IPS DF 6.9 (cell line): ENCODE measurements at regions not wholly inside any gene's neighbourhood (a gene's known extent, or its start where the extent isn't known, plus 50 kb on each side); places are given as distances from the start of the nearest gene placed in this dataset.

Experiments used
- DNase-seq: peaks from one replicate; pipeline ENCODE4 v3.0.0-alpha.2; 2013; ENCODE audit warnings: low read depth, low spot score
- H3K27ac ChIP-seq: one replicate; pipeline ENCODE4 v1.5.1; 2013; ENCODE audit warnings: low read length, control low read depth
- H3K27me3 ChIP-seq: 2 replicates; pipeline ENCODE4 v1.6.1; 2013; ENCODE audit warnings: mild to moderate bottlenecking, low read length; ENCODE audit not compliant: control insufficient read depth, insufficient read depth
- H3K36me3 ChIP-seq: 2 replicates; pipeline ENCODE4 v1.6.1; 2013; ENCODE audit warnings: low read length; ENCODE audit not compliant: control insufficient read depth, insufficient read depth
- H3K4me1 ChIP-seq: 2 replicates; pipeline ENCODE4 v1.6.1; 2013; ENCODE audit warnings: low read length; ENCODE audit not compliant: control insufficient read depth, insufficient read depth
- H3K4me3 ChIP-seq: 2 replicates; pipeline ENCODE4 v1.5.1; 2013; ENCODE audit warnings: mild to moderate bottlenecking, low read length
- H3K9me3 ChIP-seq: 2 replicates; pipeline ENCODE4 v1.6.1; 2013; ENCODE audit warnings: low read length, inconsistent platforms; ENCODE audit not compliant: control insufficient read depth, insufficient read depth
- WGBS: extraction: QIAGEN DNeasy Blood & Tissue Kit; methylation state at CpG from one replicate; pipeline ENCODE4 v1.1.7; 2013; ENCODE audit warnings: mixed read lengths, missing lambda C conversion rate; ENCODE audit not compliant: insufficient read length, insufficient coverage; 5-methylcytosine and 5-hydroxymethylcytosine counted together

DNA sequence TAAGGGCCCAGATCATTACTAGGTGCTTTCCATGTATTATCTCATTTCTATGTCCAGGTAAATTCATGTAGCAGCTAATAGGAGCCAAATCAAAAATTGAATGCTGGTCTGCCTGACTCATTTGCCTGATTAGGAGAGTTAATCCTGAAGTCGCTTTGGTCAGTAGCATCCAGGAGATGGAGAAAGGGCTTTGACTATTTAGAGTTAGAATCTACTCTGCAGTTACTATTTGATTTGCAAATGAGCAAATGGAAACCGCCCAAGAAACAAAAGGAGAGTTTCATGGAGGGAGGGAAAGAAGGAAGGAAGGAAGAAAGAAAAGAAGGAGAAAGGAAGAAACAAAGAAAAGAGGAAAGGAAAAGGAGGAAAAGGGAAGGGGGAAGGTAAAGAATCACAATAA is 539.6 kb upstream of the MMS22L start:
- WGBS, result no CpG with 5 or more reads among the region's 2 CpGs
- no peaks in the 10 kb centered on the region for H3K36me3 ChIP-seq
- H3K4me3 ChIP-seq, result no peak overlapping the region
- peaks cover 1% of the 10 kb centered on the region; the same call in 1 of the 2 replicates for H3K4me1 ChIP-seq
- no peak for DNase-seq
- H3K9me3 ChIP-seq, result no peaks in the 10 kb centered on the region
- no peak overlapping the region for H3K27ac ChIP-seq
- no peaks in the 10 kb centered on the region for H3K27me3 ChIP-seq

DNA sequence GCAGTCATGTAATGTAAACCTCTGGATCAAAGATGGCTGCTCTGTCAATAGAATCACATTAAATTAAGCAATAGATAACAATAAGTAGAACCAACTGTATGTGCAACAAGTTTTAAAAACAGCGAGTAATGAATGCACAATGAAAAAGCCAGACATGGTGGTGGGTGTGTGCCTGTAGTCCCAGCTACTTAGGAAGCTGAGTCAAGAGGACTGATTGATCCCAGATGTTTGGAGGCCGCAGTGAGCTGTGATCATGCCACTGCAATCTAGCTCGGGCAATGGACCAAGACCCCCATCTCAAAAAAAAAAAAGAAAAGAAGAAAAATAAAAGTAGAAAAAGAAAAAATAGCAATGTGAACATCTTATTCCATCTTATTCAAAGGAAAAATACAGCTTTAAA is 558.7 kb upstream of the MMS22L start:
- WGBS, result no CpG with 5 or more reads among the region's 3 CpGs
- Histone ChIP-seq H3K4me3 (no peak overlapping the region), H3K4me1 (no peaks in the 10 kb centered on the region), H3K27me3 (no peaks in the 10 kb centered on the region), H3K27ac (no peak overlapping the region), H3K36me3 (no peaks in the 10 kb centered on the region), H3K9me3 (no peaks in the 10 kb centered on the region)
- DNase-seq, result no peak

DNA sequence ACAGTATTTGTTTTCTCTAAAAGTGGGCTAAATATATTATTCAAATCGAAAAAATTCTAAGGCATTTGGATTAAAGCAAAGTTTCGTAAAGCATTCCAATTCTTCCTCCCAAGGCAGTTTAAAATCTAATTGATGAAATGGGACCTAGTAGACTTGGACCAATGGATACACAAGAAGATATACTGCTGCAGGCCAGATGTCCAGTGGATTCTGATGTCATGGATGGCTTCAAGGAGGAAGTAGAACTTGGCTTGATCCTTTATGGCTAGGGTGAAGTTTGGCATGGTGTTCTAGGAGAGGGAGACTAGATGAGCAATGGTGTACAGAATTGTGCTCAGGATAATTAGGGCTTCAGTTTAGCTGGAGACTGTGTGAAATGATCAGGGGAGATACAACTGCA is 559.5 kb upstream of the MMS22L start:
- no peaks in the 10 kb centered on the region for H3K9me3 ChIP-seq
- H3K36me3 ChIP-seq, result no peaks in the 10 kb centered on the region
- H3K4me1 ChIP-seq, result no peaks in the 10 kb centered on the region
- H3K27me3 ChIP-seq, result no peaks in the 10 kb centered on the region
- H3K27ac ChIP-seq, result no peak overlapping the region
- WGBS, result no CpG with 5 or more reads among the region's 2 CpGs
- no peak for DNase-seq
- no peak overlapping the region for H3K4me3 ChIP-seq

DNA sequence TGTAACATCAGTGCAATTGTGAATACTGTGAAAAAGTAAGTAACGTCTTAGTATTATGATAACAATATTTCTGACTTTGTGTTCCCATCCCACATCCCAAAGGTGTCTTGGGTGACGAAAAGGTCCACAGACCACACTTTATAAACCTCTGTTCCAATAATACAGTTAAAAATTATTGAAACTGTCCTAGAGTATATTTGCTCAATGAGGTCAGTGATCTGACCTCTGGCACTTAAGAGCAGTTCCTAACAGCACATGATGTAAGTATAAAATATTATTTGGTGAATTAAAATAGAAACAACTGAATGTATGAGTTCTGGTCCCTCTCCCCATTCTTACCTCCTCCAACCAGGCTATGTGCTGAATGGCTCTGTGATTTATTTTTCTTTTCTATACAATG is 566.4 kb upstream of the MMS22L start:
- Histone ChIP-seq H3K4me3 (no peak overlapping the region), H3K27ac (no peak overlapping the region), H3K9me3 (no peaks in the 10 kb centered on the region), H3K36me3 (no peaks in the 10 kb centered on the region), H3K27me3 (no peaks in the 10 kb centered on the region), H3K4me1 (no peaks in the 10 kb centered on the region; the same call in 1 of the 2 replicates)
- DNase-seq, result no peak
- WGBS, result no CpG with 5 or more reads among the region's 2 CpGs

DNA sequence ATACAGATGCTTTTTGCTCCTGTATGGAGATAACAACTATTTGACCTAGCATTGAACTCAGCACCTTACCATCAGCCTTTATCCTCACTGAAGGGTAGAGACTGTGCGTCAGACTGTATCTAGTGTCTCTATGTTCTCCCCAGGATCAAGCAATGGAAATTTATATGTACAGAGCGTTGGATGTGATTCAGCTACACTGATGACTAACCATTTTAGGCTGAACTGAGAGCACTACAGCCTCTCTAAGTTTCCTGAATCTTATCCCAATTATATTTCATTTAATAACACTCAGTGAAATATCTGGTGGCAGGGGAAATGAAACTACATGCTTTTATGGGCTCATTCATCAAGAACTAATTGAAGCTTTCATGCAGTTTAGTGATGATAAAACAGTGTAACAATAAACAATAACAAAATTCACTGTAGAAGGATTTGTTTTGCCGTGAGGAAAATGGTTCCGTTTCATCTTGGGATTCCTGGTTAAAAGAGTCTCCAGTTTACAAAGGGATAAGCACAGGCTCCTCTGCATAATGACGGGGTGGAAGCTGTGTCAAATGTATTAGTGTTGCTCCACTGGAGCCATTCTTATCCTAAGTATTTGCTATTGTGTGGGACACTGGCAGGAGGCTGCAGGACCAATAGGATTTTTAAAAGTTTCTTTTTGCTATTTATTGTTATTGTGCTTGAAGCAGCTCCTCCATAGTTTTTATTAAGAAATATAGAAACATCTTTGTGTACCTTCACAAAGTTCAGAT is 567.6 kb upstream of the MMS22L start:
- WGBS, result no CpG with 5 or more reads among the region's 5 CpGs
- H3K36me3 ChIP-seq, result no peaks in the 10 kb centered on the region
- no peaks in the 10 kb centered on the region; the same call in 1 of the 2 replicates for H3K4me1 ChIP-seq
- H3K9me3 ChIP-seq, result no peaks in the 10 kb centered on the region
- no peak overlapping the region for H3K27ac ChIP-seq
- no peaks in the 10 kb centered on the region for H3K27me3 ChIP-seq
- no peak overlapping the region for H3K4me3 ChIP-seq
- no peak for DNase-seq

DNA sequence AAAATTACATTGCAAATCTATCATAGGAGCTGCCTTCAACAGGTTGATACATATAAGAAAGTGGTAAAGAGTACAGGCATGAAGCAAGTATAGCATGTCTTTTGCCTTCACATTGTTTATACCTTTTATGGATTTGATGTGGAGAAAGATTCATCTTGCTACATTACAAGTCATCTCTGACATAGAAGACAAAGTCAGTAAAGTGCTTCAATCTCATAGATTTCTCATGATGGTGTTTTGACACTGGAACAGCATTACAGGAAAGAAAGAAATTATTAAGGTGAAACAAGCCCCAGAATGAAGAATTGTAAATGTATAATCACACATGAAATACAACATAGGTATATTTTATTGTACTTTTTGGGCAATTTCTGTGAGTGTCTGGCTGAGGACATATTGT is 580.7 kb upstream of the MMS22L start:
- H3K9me3 ChIP-seq, result no peaks in the 10 kb centered on the region
- DNase-seq, result no peak
- no peaks in the 10 kb centered on the region for H3K36me3 ChIP-seq
- H3K27me3 ChIP-seq, result no peaks in the 10 kb centered on the region
- H3K4me1 ChIP-seq, result no peaks in the 10 kb centered on the region
- H3K27ac ChIP-seq, result no peak overlapping the region
- H3K4me3 ChIP-seq, result no peak overlapping the region

DNA sequence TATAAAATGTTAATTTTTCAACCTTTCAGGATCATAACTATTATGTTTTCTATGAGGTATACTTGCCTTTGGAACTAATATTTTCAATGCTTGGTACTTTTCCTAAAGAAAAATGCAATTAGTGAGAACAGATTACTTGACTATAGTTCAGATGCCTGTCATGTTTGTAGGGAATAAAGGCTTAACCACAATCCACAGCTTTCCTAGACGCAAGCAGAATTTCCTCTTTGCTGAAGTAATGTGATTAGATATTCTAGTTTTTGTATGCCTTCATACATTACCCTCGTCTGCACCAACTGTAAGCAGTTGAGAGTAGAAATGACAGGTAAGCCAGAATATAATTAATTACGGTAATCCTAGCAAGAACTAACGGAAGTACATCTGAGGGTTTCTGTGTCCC is 581.4 kb upstream of the MMS22L start:
- WGBS, result no CpG with 5 or more reads among the region's 4 CpGs
- H3K36me3 ChIP-seq, result no peaks in the 10 kb centered on the region
- H3K4me1 ChIP-seq, result no peaks in the 10 kb centered on the region
- H3K9me3 ChIP-seq, result no peaks in the 10 kb centered on the region
- no peak overlapping the region for H3K4me3 ChIP-seq
- H3K27ac ChIP-seq, result no peak overlapping the region
- no peaks in the 10 kb centered on the region for H3K27me3 ChIP-seq
- DNase-seq, result no peak

DNA sequence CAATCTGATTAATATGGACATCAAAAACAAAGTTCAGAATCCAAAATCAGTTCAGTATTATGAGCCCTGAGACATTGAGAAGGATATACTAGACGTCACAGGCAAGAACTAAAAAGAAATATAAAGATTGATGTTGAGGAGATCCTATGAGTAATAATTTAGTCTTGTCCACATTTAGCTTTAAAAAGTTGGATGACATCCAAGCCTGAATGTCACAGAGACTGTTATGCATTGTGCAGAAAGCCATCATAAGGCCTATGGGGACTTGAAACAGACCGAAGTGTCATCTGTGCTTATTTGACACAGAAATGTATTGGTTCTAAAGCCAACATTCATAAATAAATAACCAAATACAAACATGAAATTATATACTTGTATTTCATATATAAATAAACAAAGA is 581.8 kb upstream of the MMS22L start:
- WGBS, result no CpG with 5 or more reads among the region's 2 CpGs
- Histone ChIP-seq H3K4me3 (no peak overlapping the region), H3K27ac (no peak overlapping the region), H3K9me3 (no peaks in the 10 kb centered on the region), H3K27me3 (no peaks in the 10 kb centered on the region), H3K4me1 (no peaks in the 10 kb centered on the region), H3K36me3 (no peaks in the 10 kb centered on the region)
- no peak for DNase-seq

DNA sequence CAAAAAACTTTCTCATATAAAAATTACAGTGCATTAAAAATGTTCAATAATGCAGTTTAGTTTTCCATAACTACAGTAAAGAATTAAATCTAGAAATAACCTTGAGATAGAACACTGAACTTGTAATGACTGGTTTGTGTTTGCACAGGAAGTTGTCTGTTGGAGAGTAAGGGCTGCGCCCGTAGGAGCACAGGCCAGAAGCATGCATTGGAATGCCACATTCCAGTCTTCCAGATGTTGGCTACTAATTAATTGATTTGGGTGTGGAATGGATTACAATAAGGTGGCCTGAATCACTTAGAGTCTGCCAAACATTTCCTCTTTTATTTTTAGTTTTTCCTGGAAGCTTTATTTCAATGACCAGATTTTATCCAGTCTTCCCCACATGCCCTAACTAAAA is 582.6 kb upstream of the MMS22L start:
- no peak for DNase-seq
- Histone ChIP-seq H3K36me3 (no peaks in the 10 kb centered on the region), H3K4me3 (no peak overlapping the region), H3K4me1 (no peaks in the 10 kb centered on the region), H3K27ac (no peak overlapping the region), H3K9me3 (no peaks in the 10 kb centered on the region), H3K27me3 (no peaks in the 10 kb centered on the region)
- WGBS, result no CpG with 5 or more reads among the region's 2 CpGs

DNA sequence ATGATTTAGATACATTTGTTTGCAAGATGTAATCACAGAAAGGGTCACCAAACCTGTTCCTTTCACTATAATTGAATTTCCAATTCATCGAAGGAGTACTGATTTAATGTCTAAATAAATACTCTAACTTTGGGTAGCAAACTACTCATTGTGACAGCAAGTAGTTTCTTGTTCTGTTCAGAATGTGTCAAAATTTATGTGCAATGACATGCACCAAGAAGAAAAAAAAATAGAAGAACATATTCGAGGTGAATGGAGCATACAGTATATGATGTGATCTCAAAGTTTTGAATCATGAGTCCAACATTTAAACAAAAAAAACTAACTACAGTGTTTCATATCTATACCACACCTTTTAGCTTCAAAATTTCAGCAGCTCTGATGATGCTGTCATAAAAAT is 583.6 kb upstream of the MMS22L start:
- no peak for DNase-seq
- no peaks in the 10 kb centered on the region for H3K9me3 ChIP-seq
- WGBS, result no CpG with 5 or more reads among the region's 2 CpGs
- H3K27ac ChIP-seq, result no peak overlapping the region
- H3K27me3 ChIP-seq, result no peaks in the 10 kb centered on the region
- H3K36me3 ChIP-seq, result no peaks in the 10 kb centered on the region
- no peaks in the 10 kb centered on the region for H3K4me1 ChIP-seq
- no peak overlapping the region for H3K4me3 ChIP-seq

DNA sequence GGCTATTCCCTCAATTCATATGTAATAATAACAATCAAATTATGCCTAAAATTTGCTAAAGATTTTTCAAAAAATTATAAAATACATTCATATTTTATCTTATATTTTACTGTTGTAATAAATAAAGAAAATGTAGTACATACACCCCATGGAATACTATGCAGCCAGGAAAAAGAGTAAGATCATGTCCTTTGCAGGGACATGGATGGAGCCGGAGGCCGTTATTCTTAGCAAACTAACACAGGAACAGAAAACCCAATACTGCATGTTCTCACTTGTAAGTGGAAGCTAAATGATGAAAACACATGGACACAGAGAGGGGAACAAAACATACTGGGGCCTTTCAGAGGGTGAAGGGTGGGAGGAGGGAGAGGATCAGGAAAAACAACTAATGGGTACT is 584.2 kb upstream of the MMS22L start:
- DNase-seq, result no peak
- Histone ChIP-seq H3K9me3 (no peaks in the 10 kb centered on the region), H3K36me3 (no peaks in the 10 kb centered on the region), H3K27ac (no peak overlapping the region), H3K27me3 (no peaks in the 10 kb centered on the region), H3K4me1 (no peaks in the 10 kb centered on the region), H3K4me3 (no peak overlapping the region)
- WGBS, result no CpG with 5 or more reads among the region's 2 CpGs
